ENCODE measurements at regions not wholly inside any gene's neighbourhood (a gene's known extent, or its start where the extent isn't known, plus 50 kb on each side); places are given as distances from the start of the nearest gene placed in this dataset.

DNA sequence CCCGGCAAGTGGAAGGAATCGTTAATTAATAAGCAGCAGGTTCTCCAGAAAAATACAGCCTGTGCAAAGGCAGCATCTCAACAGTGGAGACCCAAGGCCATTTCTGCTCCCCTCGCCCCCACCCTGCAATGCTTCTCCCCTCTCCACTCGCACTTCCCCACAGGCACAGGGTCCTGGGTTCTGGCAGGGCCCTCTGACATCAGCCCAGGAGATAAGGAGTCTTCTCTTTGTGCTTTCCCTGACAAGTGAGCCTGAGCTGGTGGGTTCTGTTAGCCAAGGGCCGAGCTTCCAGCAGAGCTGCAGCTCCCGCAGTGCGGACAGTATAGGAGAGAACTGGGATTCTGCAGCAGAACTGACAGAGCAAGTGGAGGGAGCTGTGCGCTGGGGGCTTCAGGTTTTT lies 257.5 kb downstream of the NSG2 start:
- DNase-seq (ENCODE audit: low spot score), result no peak
- ATAC-seq, result no peak
- intact Hi-C loops (cut with DNase I), result no loop called here

DNA sequence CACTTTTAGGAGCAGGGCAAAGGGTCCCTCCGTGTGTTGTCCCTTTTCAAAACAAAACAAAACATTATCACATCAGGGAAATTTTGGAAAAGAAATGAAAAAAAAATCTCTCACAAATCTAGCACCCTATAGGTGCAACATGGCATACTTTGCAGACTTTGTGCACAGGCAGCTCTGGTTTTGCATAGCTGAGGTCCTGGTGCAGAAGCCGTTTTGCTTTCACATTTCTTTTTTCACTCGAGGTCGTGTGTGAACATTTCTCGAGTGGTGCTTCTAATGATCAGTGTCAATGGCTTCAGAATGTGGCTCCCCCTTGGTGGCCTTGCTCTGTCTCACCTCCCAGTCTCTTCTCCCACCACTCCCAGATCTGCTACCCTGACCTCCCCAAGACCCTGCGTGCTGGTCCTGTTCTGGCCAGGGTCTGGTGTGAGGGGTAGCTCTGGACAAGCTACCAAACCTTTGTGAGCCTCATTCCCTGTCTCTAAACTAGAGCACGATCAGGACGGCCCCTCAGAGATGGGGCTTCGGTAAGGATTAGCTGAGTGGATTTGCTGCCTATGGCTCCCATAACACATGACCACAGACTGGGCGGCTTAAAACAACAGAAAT lies 258.0 kb downstream of the NSG2 start:
- DNase-seq (ENCODE audit: low spot score) (no peak), ATAC-seq (no peak)
- intact Hi-C loops (cut with DNase I), result no loop called here

- intact Hi-C loops (cut with DNase I), result no loop called here
- no peak for DNase-seq (ENCODE audit: low spot score)
- ATAC-seq, result no peak
Measured at GRCh38 chr5:174305241-174305681, 259.8 kb downstream of the NSG2 start.

GRCh38 chr5:174306345-174307030 lies 261.0 kb downstream of the NSG2 start:
- intact Hi-C loops (cut with DNase I), result no loop called here
- no peak for DNase-seq (ENCODE audit: low spot score)
- no peak for ATAC-seq

GRCh38 chr5:174307031-174307408 lies 261.5 kb downstream of the NSG2 start:
- no peak for ATAC-seq
- intact Hi-C loops (cut with DNase I), result no loop called here

GRCh38 chr5:174307656-174308271 lies 262.3 kb downstream of the NSG2 start:
- DNase-seq (ENCODE audit: low spot score) (no peak), ATAC-seq (no peak)
- intact Hi-C loops (cut with DNase I), result no loop called here

More at GRCh38 chr5:174307031-174307408, 261.5 kb downstream of the NSG2 start:
- DNase-seq (ENCODE audit: low spot score), result no peak

GRCh38 chr5:174309131-174309795 lies 263.8 kb downstream of the NSG2 start:
- intact Hi-C loops (cut with DNase I), result no loop called here
- no peak for ATAC-seq

DNA sequence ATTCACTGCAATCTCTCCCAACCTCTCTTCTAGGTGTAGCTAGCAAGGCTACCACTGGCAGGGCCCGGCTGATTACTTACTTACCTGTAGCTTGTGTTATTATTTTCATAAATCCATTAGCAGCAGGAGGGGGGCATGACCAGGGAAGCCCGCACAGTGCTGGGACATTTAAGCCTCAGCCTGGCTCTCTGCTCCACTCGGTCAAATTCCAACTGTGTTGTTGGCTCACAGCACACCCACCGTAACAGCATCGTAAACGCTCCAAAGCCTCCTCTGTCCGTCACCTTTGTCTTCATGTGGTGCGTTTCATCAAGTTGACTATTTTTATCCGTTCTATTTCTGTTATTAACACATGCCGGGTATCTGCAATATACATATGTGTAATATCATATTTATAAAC lies 264.7 kb downstream of the NSG2 start:
- ATAC-seq, result no peak
- intact Hi-C loops (cut with DNase I), result no loop called here
- no peak for DNase-seq (ENCODE audit: low spot score)

More at GRCh38 chr5:174309131-174309795, 263.8 kb downstream of the NSG2 start:
- no peak for DNase-seq (ENCODE audit: low spot score)

DNA sequence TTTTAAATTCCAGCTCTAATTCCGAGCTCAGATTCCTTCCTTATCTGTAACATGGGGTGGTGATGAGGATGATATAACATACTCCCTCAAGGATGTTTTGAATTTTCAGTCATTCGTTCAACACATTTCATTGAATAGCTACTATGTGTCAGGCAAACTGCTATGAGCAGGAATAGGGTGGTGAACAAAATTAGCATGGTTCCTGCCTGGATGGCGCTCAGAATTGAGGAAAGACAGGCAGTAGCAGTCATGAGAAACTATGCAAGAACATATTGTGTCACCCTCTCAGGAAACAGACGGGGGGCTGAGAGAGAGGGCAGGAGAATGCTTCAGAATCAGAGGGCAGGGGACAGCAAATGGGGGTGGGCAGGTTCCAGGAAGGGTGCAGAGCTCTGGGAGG lies 265.2 kb downstream of the NSG2 start:
- DNase-seq (ENCODE audit: low spot score) (no peak), ATAC-seq (no peak)
- intact Hi-C loops (cut with DNase I), result no loop called here

DNA sequence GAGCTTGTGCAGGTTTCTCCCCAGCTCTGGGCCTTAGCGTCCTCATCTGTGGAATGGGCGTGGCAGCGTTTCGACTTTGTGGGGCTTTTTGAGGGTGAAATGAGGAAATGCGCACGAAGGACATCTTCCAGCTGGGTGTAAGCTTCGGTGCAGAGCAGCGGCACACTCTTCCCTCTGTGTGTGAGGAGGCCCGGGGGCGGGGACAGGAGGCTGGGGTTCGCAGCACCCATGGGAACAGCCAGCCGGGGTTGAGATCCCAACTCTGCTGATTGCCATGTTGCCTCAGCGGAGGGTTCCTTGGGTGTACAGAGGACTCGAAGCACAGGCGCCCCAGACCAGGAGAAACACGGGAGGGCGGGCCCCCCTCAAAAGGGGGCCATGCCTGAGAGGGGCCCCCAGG lies 265.6 kb downstream of the NSG2 start:
- intact Hi-C loops (cut with DNase I), result no loop called here
- ATAC-seq, result peak; percentile 5
- no peak for DNase-seq (ENCODE audit: low spot score)

GRCh38 chr5:174311531-174312269 lies 266.2 kb downstream of the NSG2 start:
- ATAC-seq (peak; percentile 77), DNase-seq (ENCODE audit: low spot score) (peak; percentile 84)
- intact Hi-C loops (cut with DNase I), result no loop called here

GRCh38 chr5:174312270-174312617 lies 266.7 kb downstream of the NSG2 start:
- ATAC-seq (no peak), DNase-seq (ENCODE audit: low spot score) (no peak)
- intact Hi-C loops (cut with DNase I), result no loop called here

DNA sequence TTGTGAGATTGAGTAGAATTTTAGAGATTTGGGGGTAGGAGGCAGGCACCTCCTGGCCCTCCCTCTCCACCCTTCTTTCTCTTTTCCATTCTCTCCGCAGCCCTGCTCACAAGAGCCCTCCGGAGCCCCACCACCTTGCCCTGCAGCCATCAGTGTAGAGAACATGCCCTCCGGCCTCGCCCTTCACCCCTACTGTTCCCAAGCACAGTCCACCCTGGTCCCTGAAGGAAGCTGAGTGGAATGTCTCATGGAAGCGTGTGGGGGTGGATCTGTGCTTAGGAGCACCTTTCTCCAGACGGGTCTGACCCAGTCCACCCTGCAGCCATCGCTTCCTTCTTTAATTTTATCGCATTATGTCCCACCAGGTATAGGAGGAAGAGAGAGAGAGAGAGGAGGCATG lies 267.1 kb downstream of the NSG2 start:
- intact Hi-C loops (cut with DNase I), result no loop called here
- DNase-seq (ENCODE audit: low spot score), result no peak
- no peak for ATAC-seq

DNA sequence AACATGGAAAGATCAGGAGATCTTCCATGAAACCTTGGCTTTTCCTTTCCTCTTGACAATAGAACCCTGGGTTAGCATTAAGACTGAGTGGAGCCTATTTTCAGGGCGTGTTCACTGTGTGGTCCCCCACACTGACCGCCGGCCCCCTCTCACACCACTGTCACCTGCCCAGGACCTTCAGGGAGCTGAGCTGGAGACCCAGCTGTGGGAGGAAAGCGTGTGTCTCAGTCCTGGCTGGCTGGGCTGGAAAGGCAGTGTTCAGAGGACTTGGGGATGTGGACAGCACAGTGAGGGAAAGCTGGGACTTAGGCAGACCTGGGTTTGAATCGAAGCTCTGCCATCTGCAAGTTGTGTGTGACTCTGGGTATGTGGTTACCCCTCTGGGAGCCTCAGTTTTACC lies 268.1 kb downstream of the NSG2 start:
- ATAC-seq, result no peak
- intact Hi-C loops (cut with DNase I), result no loop called here

GRCh38 chr5:174314261-174314660 lies 268.8 kb downstream of the NSG2 start:
- DNase-seq (ENCODE audit: low spot score) (peak; percentile 26), ATAC-seq (no peak)
- intact Hi-C loops (cut with DNase I), result no loop called here

More for the DNA sequence above, 268.1 kb downstream of the NSG2 start:
- DNase-seq (ENCODE audit: low spot score), result peak; percentile 30

DNA sequence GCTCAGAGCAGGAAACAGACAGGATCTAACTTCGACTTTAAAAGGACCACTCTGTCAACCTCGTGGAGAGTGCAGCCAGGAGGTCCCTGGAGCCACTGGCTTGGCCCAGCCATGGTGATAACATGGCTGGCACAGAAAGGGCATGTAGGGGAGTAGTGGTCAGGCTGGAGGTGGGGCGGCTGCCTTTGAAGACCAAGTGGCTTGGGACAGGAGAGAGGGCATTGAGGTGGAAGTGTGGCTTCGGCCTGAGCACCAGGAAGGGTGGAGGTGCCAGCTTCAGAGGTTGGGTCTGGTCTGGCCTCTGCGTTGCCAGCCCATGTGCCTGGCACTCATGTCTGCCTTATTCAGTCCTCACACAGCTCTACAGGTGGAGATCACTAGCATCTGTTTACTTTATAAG lies 270.0 kb downstream of the NSG2 start:
- intact Hi-C loops (cut with DNase I), result no loop called here
- DNase-seq (ENCODE audit: low spot score), result no peak
- ATAC-seq, result no peak

DNA sequence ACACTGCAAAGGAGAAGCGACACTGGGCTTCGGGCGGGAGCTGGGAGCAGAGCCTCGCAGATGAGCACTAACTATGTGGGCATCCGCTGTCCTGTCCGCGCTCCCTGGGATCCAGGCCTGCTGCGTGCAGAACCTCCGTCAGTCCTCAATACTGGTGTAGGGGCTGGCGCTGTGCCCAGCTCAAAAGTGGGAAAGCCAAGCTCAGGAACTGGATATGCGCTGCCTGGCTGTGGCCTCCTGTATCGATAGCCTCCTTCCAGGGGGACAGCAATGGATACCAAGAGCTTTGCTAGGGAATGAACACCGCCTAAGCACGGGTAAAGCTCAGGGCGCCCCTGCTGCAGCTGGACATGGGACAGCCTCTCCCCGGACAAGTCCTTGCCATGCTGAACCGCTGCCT lies 270.4 kb downstream of the NSG2 start:
- intact Hi-C loops (cut with DNase I), result no loop called here
- DNase-seq (ENCODE audit: low spot score) (no peak), ATAC-seq (no peak)

DNA sequence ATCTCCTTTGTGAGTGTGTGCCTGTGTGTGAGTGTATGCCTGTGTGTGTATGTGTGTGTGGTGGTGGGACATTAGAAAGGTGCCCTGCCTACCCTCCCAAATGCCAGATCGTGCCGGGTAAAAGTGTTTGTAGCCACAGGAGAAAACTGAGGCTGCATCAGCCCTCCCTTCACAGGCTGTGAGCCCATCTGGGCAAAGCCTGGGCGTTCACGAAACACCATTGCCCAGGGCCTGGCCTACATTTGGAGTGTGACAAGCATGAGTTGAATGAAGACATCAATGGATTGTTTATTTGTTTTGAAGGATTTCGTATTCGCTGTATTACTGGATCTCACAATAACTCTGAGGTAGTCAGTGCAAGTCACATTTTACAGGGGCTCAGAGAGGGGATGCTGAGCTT lies 270.8 kb downstream of the NSG2 start:
- DNase-seq (ENCODE audit: low spot score), result no peak
- intact Hi-C loops (cut with DNase I), result no loop called here
- ATAC-seq, result no peak

- intact Hi-C loops (cut with DNase I), result no loop called here
- DNase-seq (ENCODE audit: low spot score) (peak; percentile 68), ATAC-seq (peak; percentile 84)
Measured at GRCh38 chr5:174317256-174317894, 271.9 kb downstream of the NSG2 start.
